HEK293T (cell line): ENCODE measurements at regions not wholly inside any gene's neighbourhood (a gene's known extent, or its start where the extent isn't known, plus 50 kb on each side); places are given as distances from the start of the nearest gene placed in this dataset.

Source experiments
- ARNT ChIP-seq: fragments of 450-650 bp; IDR thresholded peaks from 2 replicates; pipeline ENCODE4 v1.6.1; 2017; ENCODE audit warnings: mild to moderate bottlenecking
- BHLHE40 ChIP-seq: fragments of 450-650 bp; IDR thresholded peaks from 2 replicates; pipeline ENCODE4 v1.6.1; 2016; ENCODE audit warnings: mild to moderate bottlenecking, moderate library complexity, borderline replicate concordance
- CTBP1 ChIP-seq: fragments of 450-650 bp; IDR thresholded peaks from 2 replicates; pipeline ENCODE4 v1.6.1; 2016; ENCODE audit warnings: borderline replicate concordance
- ELF4 ChIP-seq: fragments of 450-650 bp; IDR thresholded peaks from 2 replicates; pipeline ENCODE4 v1.6.1; 2017; ENCODE audit warnings: antibody characterized with exemption
- FOXK2 ChIP-seq: fragments of 450-650 bp; IDR thresholded peaks from 2 replicates; pipeline ENCODE4 v1.6.1; 2016; ENCODE audit warnings: mild to moderate bottlenecking
- FOXM1 ChIP-seq: fragments of 450-650 bp; IDR thresholded peaks from 2 replicates; pipeline ENCODE4 v1.6.1; 2017; ENCODE audit warnings: mild to moderate bottlenecking, borderline replicate concordance
- HDGF ChIP-seq: fragments of 450-650 bp; IDR thresholded peaks from 2 replicates; pipeline ENCODE4 v1.6.1; 2017; ENCODE audit warnings: antibody characterized with exemption, borderline replicate concordance
- LEF1 ChIP-seq: fragments of 450-650 bp; IDR thresholded peaks from 2 replicates; pipeline ENCODE4 v1.6.1; 2017; ENCODE audit warnings: mild to moderate bottlenecking, borderline replicate concordance
- NFRKB ChIP-seq: fragments of 450-650 bp; IDR thresholded peaks from 2 replicates; pipeline ENCODE4 v1.6.1; 2016; ENCODE audit warnings: mild to moderate bottlenecking, moderate library complexity
- PKNOX1 ChIP-seq: fragments of 450-650 bp; IDR thresholded peaks from 2 replicates; pipeline ENCODE4 v1.6.1; 2016
- SP1 ChIP-seq: fragments of 450-650 bp; IDR thresholded peaks from 2 replicates; pipeline ENCODE4 v1.6.1; 2017
- SUZ12 ChIP-seq: fragments of 450-650 bp; IDR thresholded peaks from 2 replicates; pipeline ENCODE4 v1.6.1; 2016; ENCODE audit warnings: mild to moderate bottlenecking
- TARDBP ChIP-seq: fragments of 450-650 bp; IDR thresholded peaks from 2 replicates; pipeline ENCODE4 v1.6.1; 2016
- ZNF384 ChIP-seq: fragments of 450-650 bp; IDR thresholded peaks from 2 replicates; pipeline ENCODE4 v1.6.1; 2016

- TF ChIP-seq FOXK2, result no peak
- TF ChIP-seq PKNOX1, result no peak
- TF ChIP-seq ELF4, result no peak
- no peak for TF ChIP-seq SUZ12
- no peak for TF ChIP-seq CTBP1
- TF ChIP-seq ZNF384, result no peak
- TF ChIP-seq FOXM1, result no peak
- TF ChIP-seq SP1, result no peak
- TF ChIP-seq TARDBP, result no peak
- no peak for TF ChIP-seq BHLHE40
- no peak for TF ChIP-seq HDGF
- no peak for TF ChIP-seq LEF1
- TF ChIP-seq ARNT, result no peak
- TF ChIP-seq NFRKB, result no peak
Measured at GRCh38 chr18:24559526-24559925, 99.1 kb downstream of the HRH4 start.
